Body of pancreas (tissue), 4 donors: ENCODE measurements at regions not wholly inside any gene's neighbourhood (a gene's known extent, or its start where the extent isn't known, plus 50 kb on each side); places are given as distances from the start of the nearest gene placed in this dataset.

ENCODE experiments used
- ATAC-seq: fragments of 150-250 bp; one replicate; pipeline ENCODE4 v1.9.1; 2016
- DNase-seq, 4 donors: peaks; one replicate each; pipeline ENCODE4 v3.0.0-alpha.2; 2019
- H3K27ac ChIP-seq, 4 donors: fragments of 200-600 bp; sonication (generic); 1 replicate in 3 of 4; 2 replicates in 1 of 4; pipeline versions ENCODE4 v1.5.1 to v1.6.1; 2016 to 2019; ENCODE audit warnings: mild to moderate bottlenecking in 1 of 4, mixed read lengths in 1 of 4, moderate library complexity in 1 of 4
- H3K27me3 ChIP-seq, 2 donors: fragments of 200-600 bp; sonication (generic); one replicate each; pipeline ENCODE4 v1.6.0; 2016; ENCODE audit warnings: mild to moderate bottlenecking in 1 of 2
- H3K36me3 ChIP-seq, 2 donors: fragments of 200-600 bp; sonication (generic); replicated peaks in 1 of 2; 2 replicates each; pipeline ENCODE4 v1.5.1; 2016; ENCODE audit warnings: low read depth in 2 of 2; ENCODE audit not compliant: insufficient read depth in 1 of 2
- H3K4me1 ChIP-seq: fragments of 200-600 bp; sonication (generic); one replicate; pipeline ENCODE4 v1.6.0; 2016
- H3K4me3 ChIP-seq, 2 donors: fragments of 200-600 bp; sonication (generic); 1 replicate in 1 of 2; 2 replicates in 1 of 2; pipeline ENCODE4 v1.5.1; 2016 to 2019
- H3K9me3 ChIP-seq, 3 donors: fragments of 200-600 bp; sonication (generic); 1 replicate in 2 of 3; 2 replicates in 1 of 3; pipeline ENCODE4 v1.5.1; 2016
- POLR2A ChIP-seq, 3 donors: fragments of 450-650 bp; IDR thresholded peaks; one replicate each; pipeline ENCODE4 v1.6.1; 2016; ENCODE audit warnings: antibody characterized with exemption in 3 of 3, mild to moderate bottlenecking in 2 of 3
- WGBS, 2 donors: methylation state at CpG; one replicate each; pipeline ENCODE4 v1.1.5; 2017; 5-methylcytosine and 5-hydroxymethylcytosine counted together
- intact Hi-C: fragments of 100-400 bp; cut with DNase I; formaldehyde crosslinking; loops from one replicate; pipeline ENCODE4 v1.15.1; 2023
- TF ChIP-seq, protein P1 (sequence below), 7 experiments: fragments of 450-650 bp in 4 of 7; fragments of 200-600 bp in 3 of 7; sonication (generic) in 3 of 7; IDR thresholded peaks; one replicate each; pipeline ENCODE4 v1.5.1; 2016 to 2019; ENCODE audit warnings: antibody characterized with exemption in 7 of 7

DNA sequence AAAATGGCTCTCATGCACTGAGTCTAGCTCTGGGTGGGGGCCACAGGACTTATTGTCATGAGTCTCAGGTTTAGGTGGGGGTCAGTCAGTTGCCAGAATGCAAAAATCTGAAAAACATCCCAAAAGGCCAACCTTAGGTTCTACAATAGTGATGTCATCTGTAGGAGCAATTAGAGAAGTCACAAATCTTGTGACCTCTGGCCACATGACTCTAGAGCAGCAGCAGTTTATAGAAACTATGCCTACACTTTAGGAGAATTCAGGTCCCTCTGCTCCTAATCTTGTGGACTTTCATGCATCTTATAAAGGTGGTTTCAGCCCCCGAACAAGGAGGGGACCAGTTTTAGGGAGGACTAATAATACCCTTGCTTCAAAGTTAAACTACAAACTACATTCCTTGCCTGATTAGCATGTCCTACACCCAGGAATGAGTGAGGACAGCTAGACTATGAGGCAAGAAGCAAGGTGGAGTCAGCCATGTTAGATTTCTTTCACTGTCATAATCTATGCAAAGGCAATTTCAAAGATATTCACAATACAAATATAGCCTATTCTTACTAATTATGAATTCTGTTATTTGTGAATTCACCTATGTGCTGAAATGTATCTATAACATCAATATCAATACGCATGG, 123.5 kb upstream of the ADCY1 start:
- DNase-seq, result no peak
- Histone ChIP-seq H3K4me3 (no peak overlapping the region), H3K27me3 (no peaks in the 10 kb centered on the region), H3K36me3 (no peaks in the 10 kb centered on the region), H3K27ac (no peak overlapping the region), H3K9me3 (no peaks in the 10 kb centered on the region), H3K4me1 (no peaks in the 10 kb centered on the region)
- TF ChIP-seq, protein P1, sequence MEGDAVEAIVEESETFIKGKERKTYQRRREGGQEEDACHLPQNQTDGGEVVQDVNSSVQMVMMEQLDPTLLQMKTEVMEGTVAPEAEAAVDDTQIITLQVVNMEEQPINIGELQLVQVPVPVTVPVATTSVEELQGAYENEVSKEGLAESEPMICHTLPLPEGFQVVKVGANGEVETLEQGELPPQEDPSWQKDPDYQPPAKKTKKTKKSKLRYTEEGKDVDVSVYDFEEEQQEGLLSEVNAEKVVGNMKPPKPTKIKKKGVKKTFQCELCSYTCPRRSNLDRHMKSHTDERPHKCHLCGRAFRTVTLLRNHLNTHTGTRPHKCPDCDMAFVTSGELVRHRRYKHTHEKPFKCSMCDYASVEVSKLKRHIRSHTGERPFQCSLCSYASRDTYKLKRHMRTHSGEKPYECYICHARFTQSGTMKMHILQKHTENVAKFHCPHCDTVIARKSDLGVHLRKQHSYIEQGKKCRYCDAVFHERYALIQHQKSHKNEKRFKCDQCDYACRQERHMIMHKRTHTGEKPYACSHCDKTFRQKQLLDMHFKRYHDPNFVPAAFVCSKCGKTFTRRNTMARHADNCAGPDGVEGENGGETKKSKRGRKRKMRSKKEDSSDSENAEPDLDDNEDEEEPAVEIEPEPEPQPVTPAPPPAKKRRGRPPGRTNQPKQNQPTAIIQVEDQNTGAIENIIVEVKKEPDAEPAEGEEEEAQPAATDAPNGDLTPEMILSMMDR (IDR thresholded peaks at IDR 0.05), result no peak
- TF ChIP-seq POLR2A (IDR thresholded peaks at IDR 0.05), result no peak
- ATAC-seq, result no peak
- WGBS, 2 donors, result 69 to 78% methylated on average over 2 of the region's 2 CpGs
- intact Hi-C loops, result no loop called here

DNA sequence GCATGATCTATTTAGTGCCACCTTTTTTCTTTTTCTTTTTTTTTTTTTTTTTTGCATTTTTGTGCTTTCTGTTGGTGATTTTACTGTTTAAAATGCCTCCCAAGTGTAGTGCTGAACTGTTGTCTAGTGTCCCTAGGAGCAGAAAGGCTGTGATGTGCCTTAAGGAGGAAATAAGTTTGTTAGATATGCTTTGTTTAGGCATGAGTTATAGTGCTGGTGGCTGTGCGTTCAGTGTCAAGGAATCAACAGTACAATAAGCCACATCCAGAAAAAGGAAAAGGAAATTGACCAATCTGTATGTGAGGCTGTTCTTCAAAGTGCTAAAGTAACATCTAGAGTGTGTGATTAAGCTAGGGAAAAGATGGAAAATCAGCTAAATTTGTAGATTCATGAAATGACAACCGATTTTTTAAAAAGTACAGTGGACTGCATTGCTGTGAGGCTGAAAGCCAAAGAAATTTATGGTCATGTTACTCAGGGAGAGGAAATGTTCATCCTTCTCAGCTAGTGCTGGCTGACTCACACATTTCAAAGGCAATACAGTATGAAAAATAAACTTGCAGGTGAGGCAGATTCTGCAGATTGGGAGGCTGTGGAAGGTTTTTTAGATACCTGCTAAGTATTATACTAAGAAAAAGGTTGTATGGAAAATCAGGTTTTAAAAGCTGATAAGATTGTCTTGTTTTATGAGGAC, 122.7 kb upstream of the ADCY1 start:
- no peaks in the 10 kb centered on the region for H3K36me3 ChIP-seq
- intact Hi-C loops, result no loop called here

DNA sequence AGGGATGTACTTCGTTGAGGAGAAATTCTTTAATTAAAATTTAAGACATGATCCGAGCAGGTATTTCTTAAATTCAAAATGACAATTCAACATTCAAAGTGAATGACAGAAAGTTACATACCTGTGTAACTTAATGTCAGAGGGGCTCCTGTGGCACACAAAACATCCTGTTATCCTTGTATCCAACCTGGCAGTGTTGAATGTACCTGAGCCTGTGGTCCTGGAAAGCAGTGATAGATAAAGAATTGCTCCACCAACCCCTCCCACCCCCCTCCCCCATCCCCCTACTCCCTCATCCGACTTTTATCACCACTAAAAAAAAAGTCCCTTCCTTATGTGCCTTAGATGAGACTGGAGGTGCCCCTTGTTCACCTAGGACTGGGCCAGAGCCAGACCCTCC, 119.4 kb upstream of the ADCY1 start:
- ATAC-seq, result no peak
- whole genome bisulfite sequencing, 2 donors, result 42 to 49% methylated on average over 3 of the region's 3 CpGs
- DNase-seq, result no peak
- no peak overlapping the region for H3K4me3 ChIP-seq
- H3K27ac ChIP-seq, result no peak overlapping the region
- H3K4me1 ChIP-seq, result no peaks in the 10 kb centered on the region
- intact Hi-C loops, result no loop called here
- H3K9me3 ChIP-seq, result no peaks in the 10 kb centered on the region
- no peaks in the 10 kb centered on the region for H3K36me3 ChIP-seq
- no peaks in the 10 kb centered on the region for H3K27me3 ChIP-seq
- TF ChIP-seq, protein P1 (IDR thresholded peaks at IDR 0.05), result no peak
- no peak for TF ChIP-seq POLR2A (IDR thresholded peaks at IDR 0.05)

More for the DNA sequence above, 122.7 kb upstream of the ADCY1 start:
- no peak for ATAC-seq
- H3K27ac ChIP-seq, result no peak overlapping the region
- H3K4me3 ChIP-seq, result no peak overlapping the region
- TF ChIP-seq, protein P1 (IDR thresholded peaks at IDR 0.05), result no peak
- TF ChIP-seq POLR2A (IDR thresholded peaks at IDR 0.05), result no peak
- H3K4me1 ChIP-seq, result no peaks in the 10 kb centered on the region
- no peak for DNase-seq
- H3K27me3 ChIP-seq, result no peaks in the 10 kb centered on the region
- 30 to 57% methylated on average over 2 of the region's 2 CpGs for WGBS, 2 donors
- H3K9me3 ChIP-seq, result no peaks in the 10 kb centered on the region

DNA sequence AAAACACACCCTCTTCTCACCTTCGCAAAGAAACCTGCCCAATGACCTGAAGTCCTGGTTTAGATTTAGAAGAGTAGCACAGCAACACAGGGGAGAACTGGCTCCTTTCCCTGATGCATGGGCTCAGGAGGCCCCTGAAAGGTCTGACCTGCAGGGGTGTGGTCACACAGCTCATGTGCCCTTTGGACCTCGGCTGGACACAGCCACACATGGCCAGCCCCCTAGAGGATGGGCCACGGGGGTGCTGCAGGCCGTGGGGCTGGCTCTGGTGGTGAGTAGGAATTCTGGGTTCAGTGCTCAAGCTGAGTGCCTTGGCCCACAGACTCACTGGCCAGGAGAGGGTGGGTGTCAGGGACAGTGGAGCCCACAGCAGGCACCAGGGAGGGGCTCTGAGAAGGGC, 118.5 kb upstream of the ADCY1 start:
- Histone ChIP-seq H3K4me1 (no peaks in the 10 kb centered on the region), H3K36me3 (no peaks in the 10 kb centered on the region), H3K9me3 (no peaks in the 10 kb centered on the region), H3K27me3 (no peaks in the 10 kb centered on the region), H3K27ac (no peak overlapping the region), H3K4me3 (no peak overlapping the region)
- DNase-seq (no peak), ATAC-seq (no peak)
- TF ChIP-seq POLR2A (IDR thresholded peaks at IDR 0.05), result no peak
- TF ChIP-seq, protein P1 (IDR thresholded peaks at IDR 0.05), result no peak
- WGBS, 2 donors, result 49 to 67% methylated on average over 1 to 4 of the region's 4 CpGs
- intact Hi-C loops, result no loop called here

DNA sequence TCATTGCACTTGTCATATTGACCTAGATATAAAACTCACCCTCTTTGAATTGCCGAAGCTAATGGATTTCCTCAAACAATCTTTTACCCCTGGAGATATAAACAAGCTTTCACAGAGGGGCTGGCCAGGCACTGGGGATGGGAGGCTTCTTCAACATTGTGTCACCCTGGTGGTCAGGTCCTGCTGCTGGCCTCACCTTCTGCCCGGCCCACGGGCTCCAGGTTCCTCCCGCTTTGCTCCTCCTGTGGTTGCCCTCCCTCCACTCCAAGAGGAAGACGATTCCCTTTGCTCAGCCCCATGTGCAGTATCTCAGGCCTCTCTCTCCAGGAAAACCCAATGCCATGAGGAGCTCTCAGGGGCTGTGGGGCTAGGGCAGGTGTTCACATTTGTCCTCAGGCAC, 118.1 kb upstream of the ADCY1 start:
- Histone ChIP-seq H3K36me3 (no peaks in the 10 kb centered on the region), H3K9me3 (no peaks in the 10 kb centered on the region), H3K4me1 (no peaks in the 10 kb centered on the region), H3K27me3 (no peaks in the 10 kb centered on the region), H3K27ac (no peak overlapping the region), H3K4me3 (no peak overlapping the region)
- intact Hi-C loops, result no loop called here
- ATAC-seq (no peak), DNase-seq (no peak)
- WGBS, 2 donors, result 44 to 63% methylated on average over 1 to 5 of the region's 5 CpGs
- TF ChIP-seq, protein P1 (IDR thresholded peaks at IDR 0.05), result no peak
- no peak for TF ChIP-seq POLR2A (IDR thresholded peaks at IDR 0.05)
